Smooth muscle cell (in vitro differentiated cells): ENCODE measurements at regions not wholly inside any gene's neighbourhood (a gene's known extent, or its start where the extent isn't known, plus 50 kb on each side); places are given as distances from the start of the nearest gene placed in this dataset.

Source experiments
- DNase-seq: peaks from one replicate; lab custom pipeline; 2025; ENCODE audit not compliant: unreplicated experiment; lab: John Stamatoyannopoulos, UW
- H2AFZ ChIP-seq: fragments of 200-600 bp; sonication (generic); 2 replicates; pipeline ENCODE4 v1.6.0; 2016; ENCODE audit warnings: antibody characterized with exemption, low read depth, mild to moderate bottlenecking
- H3F3A ChIP-seq: fragments of 200-600 bp; sonication (generic); 2 replicates; pipeline ENCODE4 v1.6.0; 2017; ENCODE audit warnings: antibody characterized with exemption, low read depth
- H3K27ac ChIP-seq: fragments of 200-600 bp; sonication (generic); 2 replicates; pipeline ENCODE4 v1.5.1; 2016; ENCODE audit warnings: low read depth, mild to moderate bottlenecking
- H3K27me3 ChIP-seq: fragments of 200-600 bp; sonication (generic); 2 replicates; pipeline ENCODE4 v1.6.1; 2016; ENCODE audit warnings: low read depth, mild to moderate bottlenecking
- H3K36me3 ChIP-seq: fragments of 200-600 bp; sonication (generic); 2 replicates; pipeline ENCODE4 v1.5.1; 2016; ENCODE audit warnings: low read depth
- H3K4me1 ChIP-seq: fragments of 200-600 bp; sonication (generic); 2 replicates; pipeline ENCODE4 v1.5.1; 2016; ENCODE audit warnings: low read depth
- H3K4me2 ChIP-seq: fragments of 200-600 bp; sonication (generic); 2 replicates; pipeline ENCODE4 v1.6.0; 2016; ENCODE audit warnings: mild to moderate bottlenecking
- H3K4me3 ChIP-seq: fragments of 200-600 bp; sonication (generic); 2 replicates; pipeline ENCODE4 v1.5.1; 2016; ENCODE audit warnings: mild to moderate bottlenecking
- H3K79me2 ChIP-seq: fragments of 200-600 bp; sonication (generic); 2 replicates; pipeline ENCODE4 v1.6.0; 2016; ENCODE audit warnings: low read depth, mild to moderate bottlenecking
- H3K9ac ChIP-seq: fragments of 200-600 bp; sonication (generic); 2 replicates; pipeline ENCODE4 v1.6.0; 2016; ENCODE audit warnings: low read depth
- H3K9me3 ChIP-seq: fragments of 200-600 bp; sonication (generic); replicated peaks from 2 replicates; pipeline ENCODE4 v1.5.1; 2016; ENCODE audit warnings: low read depth
- H4K20me1 ChIP-seq: fragments of 200-600 bp; sonication (generic); 2 replicates; pipeline ENCODE4 v1.6.0; 2016; ENCODE audit warnings: low read depth
- CTCF ChIP-seq: fragments of 200-600 bp; sonication (generic); IDR thresholded peaks from 2 replicates; pipeline ENCODE4 v1.5.1; 2017; ENCODE audit warnings: borderline replicate concordance, mild to moderate bottlenecking, antibody characterized with exemption; ENCODE audit not compliant: insufficient read depth, poor library complexity, severe bottlenecking
- WGBS: methylation state at CpG from one replicate; pipeline ENCODE4 v1.1.7; 2016; ENCODE audit warnings: low lambda C conversion rate; 5-methylcytosine and 5-hydroxymethylcytosine counted together

DNA sequence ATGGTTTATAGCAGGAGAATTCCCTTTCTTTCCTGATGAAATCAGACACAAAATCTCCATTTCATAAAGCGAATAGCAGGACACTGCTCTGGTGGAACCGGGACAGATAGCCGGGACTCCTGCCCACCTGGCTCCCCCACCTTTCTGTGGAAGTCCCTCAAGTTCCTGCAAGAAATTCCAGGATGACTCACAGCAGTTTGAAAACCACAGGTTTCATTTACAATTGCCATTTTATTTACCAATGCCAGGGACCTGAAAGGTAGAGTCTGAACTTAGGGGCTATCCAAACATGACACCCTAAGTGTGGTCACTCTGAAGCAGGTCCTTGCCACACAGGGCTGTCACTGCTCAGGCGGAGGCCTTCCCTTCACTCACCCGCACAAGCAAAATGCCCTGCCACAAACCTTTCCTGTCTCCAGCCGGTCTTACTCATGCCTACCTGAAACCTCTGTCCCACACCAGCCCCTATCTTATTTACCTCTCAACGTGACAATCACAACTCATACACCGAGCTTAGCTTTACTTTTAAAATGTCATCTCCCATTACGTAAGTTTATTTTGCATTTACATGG lies 63.3 kb upstream of the TAF1L start:
- Histone ChIP-seq H3K9me3 (no peaks in the 10 kb centered on the region), H4K20me1 (no peaks in the 10 kb centered on the region), H3K4me3 (no peak overlapping the region), H3K4me1 (no peaks in the 10 kb centered on the region), H3K36me3 (no peaks in the 10 kb centered on the region), H3K9ac (no peak overlapping the region), H2AFZ (no peak overlapping the region), H3K27me3 (no peaks in the 10 kb centered on the region), H3F3A (no peaks in the 10 kb centered on the region), H3K79me2 (no peaks in the 10 kb centered on the region), H3K4me2 (no peak overlapping the region), H3K27ac (no peak overlapping the region)
- TF ChIP-seq CTCF: no peak
- no peak for DNase-seq
- WGBS: 81% methylated on average over 9 of the region's 9 CpGs

- WGBS: 73% methylated on average over 5 of the region's 5 CpGs
- no peaks in the 10 kb centered on the region for H3K27me3 ChIP-seq
- H3F3A ChIP-seq: no peaks in the 10 kb centered on the region
- no peaks in the 10 kb centered on the region for H3K9me3 ChIP-seq
- H3K4me1 ChIP-seq: no peaks in the 10 kb centered on the region
- H3K9ac ChIP-seq: no peak overlapping the region
- H3K79me2 ChIP-seq: no peaks in the 10 kb centered on the region
- H2AFZ ChIP-seq: no peak overlapping the region
- H3K27ac ChIP-seq: no peak overlapping the region
- H3K36me3 ChIP-seq: no peaks in the 10 kb centered on the region
- H3K4me2 ChIP-seq: no peak overlapping the region
- no peak for DNase-seq
- H4K20me1 ChIP-seq: no peaks in the 10 kb centered on the region
- no peak overlapping the region for H3K4me3 ChIP-seq
- no peak for TF ChIP-seq CTCF
These were observed 66.0 kb upstream of the TAF1L start for GRCh38 chr9:32701321-32702022.

GRCh38 chr9:32703635-32704034 lies 68.2 kb upstream of the TAF1L start:
- Histone ChIP-seq H3K4me3 (no peak overlapping the region), H3K9ac (no peak overlapping the region), H2AFZ (no peak overlapping the region), H3F3A (no peaks in the 10 kb centered on the region), H3K4me1 (no peaks in the 10 kb centered on the region), H3K4me2 (no peak overlapping the region), H3K36me3 (no peaks in the 10 kb centered on the region), H4K20me1 (no peaks in the 10 kb centered on the region), H3K27me3 (no peaks in the 10 kb centered on the region), H3K27ac (no peak overlapping the region), H3K79me2 (no peaks in the 10 kb centered on the region), H3K9me3 (no peaks in the 10 kb centered on the region)
- 40% methylated on average over 2 of the region's 2 CpGs for WGBS
- no peak for TF ChIP-seq CTCF
- no peak for DNase-seq

DNA sequence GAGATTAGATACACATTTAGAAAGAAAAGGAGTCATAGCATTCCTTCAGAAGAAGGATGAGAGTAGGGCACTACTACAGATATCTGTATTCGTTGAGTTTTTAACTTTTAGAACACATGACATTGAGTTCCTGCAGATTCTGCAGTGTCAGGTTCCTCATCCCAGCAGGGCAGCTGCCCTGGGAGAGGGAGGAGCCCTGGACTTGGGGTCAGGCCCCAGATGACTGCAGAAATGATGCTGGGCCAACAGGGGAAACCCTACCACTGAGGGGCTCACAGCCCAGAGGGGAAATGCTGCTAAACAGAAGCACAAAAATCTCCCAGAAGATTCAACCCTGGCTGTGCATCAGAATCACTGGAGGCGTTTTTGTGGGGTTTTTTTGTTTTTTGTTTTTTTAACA lies 68.9 kb upstream of the TAF1L start:
- H4K20me1 ChIP-seq: no peaks in the 10 kb centered on the region
- peak overlapping the region; percentile 75 for H3K27ac ChIP-seq
- no peaks in the 10 kb centered on the region for H3K36me3 ChIP-seq
- no peaks in the 10 kb centered on the region for H3K27me3 ChIP-seq
- no peak overlapping the region for H3K9ac ChIP-seq
- H2AFZ ChIP-seq: no peak overlapping the region
- no peak overlapping the region for H3K4me3 ChIP-seq
- H3K4me2 ChIP-seq: no peak overlapping the region
- TF ChIP-seq CTCF: no peak
- no peaks in the 10 kb centered on the region for H3F3A ChIP-seq
- no peaks in the 10 kb centered on the region for H3K4me1 ChIP-seq
- H3K79me2 ChIP-seq: no peaks in the 10 kb centered on the region
- H3K9me3 ChIP-seq: no peaks in the 10 kb centered on the region
- 73% methylated on average over 2 of the region's 2 CpGs for WGBS
- DNase-seq: no peak
